ENCODE measurements at regions not wholly inside any gene's neighbourhood (a gene's known extent, or its start where the extent isn't known, plus 50 kb on each side); places are given as distances from the start of the nearest gene placed in this dataset.

DNA sequence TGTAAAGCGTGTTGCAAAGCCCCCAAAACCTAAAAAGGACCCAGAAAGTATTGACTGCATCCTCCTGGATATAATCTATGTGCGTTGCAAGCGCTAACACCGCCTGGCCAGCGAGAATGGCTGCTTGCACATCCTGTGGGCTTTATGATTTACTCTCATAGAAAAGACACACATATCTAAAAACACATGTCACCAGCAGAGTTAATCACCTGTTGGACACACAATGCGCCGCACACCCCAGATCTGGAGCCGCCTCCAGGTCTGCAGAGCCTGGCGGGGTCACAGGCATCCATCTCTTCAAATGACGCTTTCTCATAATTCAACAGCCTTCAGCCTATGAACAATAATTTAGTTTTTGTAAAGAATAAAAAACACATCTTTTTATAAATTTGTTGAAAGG is 186.5 kb downstream of the RTP5 start:
- no peak overlapping the region for H3K27ac ChIP-seq
- no peak for DNase-seq
- H3K4me3 ChIP-seq (ENCODE audit: low read depth, low read length): no peak overlapping the region
- no peaks in the 10 kb centered on the region for H3K36me3 ChIP-seq (replicated peaks)
- in situ Hi-C loops (cut with HindIII; ENCODE audit: low pct_ligation_motif_present, low sequenced_read_pairs): no loop called here
- TF ChIP-seq, protein P1, sequence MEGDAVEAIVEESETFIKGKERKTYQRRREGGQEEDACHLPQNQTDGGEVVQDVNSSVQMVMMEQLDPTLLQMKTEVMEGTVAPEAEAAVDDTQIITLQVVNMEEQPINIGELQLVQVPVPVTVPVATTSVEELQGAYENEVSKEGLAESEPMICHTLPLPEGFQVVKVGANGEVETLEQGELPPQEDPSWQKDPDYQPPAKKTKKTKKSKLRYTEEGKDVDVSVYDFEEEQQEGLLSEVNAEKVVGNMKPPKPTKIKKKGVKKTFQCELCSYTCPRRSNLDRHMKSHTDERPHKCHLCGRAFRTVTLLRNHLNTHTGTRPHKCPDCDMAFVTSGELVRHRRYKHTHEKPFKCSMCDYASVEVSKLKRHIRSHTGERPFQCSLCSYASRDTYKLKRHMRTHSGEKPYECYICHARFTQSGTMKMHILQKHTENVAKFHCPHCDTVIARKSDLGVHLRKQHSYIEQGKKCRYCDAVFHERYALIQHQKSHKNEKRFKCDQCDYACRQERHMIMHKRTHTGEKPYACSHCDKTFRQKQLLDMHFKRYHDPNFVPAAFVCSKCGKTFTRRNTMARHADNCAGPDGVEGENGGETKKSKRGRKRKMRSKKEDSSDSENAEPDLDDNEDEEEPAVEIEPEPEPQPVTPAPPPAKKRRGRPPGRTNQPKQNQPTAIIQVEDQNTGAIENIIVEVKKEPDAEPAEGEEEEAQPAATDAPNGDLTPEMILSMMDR (IDR thresholded peaks at IDR 0.05; ENCODE audit: low read depth, low read length, missing control alignments): no peak
- H3K27me3 ChIP-seq (replicated peaks): peaks cover 2% of the 10 kb centered on the region

DNA sequence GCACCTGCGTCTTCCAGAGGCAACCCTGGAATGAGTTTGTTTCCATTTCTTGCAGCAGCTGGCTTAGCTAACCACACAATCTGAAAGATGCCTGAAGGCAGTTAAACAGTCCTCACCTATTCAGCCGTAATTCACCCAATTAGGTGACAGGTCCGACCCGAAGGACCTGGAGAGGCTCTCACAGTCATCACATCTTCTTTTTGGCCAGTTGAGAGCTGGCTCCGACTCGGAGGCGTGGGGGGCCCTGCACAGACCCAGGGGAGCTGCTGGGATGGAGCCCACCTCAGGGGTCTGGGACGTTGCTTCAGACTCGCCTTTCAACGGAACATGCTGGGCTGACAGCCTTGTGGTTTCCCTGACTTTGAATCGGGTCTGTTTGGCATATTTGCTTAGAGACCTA is 187.3 kb downstream of the RTP5 start:
- DNase-seq: no peak
- in situ Hi-C loops (cut with HindIII; ENCODE audit: low pct_ligation_motif_present, low sequenced_read_pairs): no loop called here
- Histone ChIP-seq H3K27me3 (replicated peaks) (peaks cover 2% of the 10 kb centered on the region), H3K36me3 (replicated peaks) (no peaks in the 10 kb centered on the region), H3K4me3 (ENCODE audit: low read depth, low read length) (no peak overlapping the region), H3K27ac (no peak overlapping the region)
- TF ChIP-seq, protein P1 (IDR thresholded peaks at IDR 0.05; ENCODE audit: low read depth, low read length, missing control alignments): no peak

DNA sequence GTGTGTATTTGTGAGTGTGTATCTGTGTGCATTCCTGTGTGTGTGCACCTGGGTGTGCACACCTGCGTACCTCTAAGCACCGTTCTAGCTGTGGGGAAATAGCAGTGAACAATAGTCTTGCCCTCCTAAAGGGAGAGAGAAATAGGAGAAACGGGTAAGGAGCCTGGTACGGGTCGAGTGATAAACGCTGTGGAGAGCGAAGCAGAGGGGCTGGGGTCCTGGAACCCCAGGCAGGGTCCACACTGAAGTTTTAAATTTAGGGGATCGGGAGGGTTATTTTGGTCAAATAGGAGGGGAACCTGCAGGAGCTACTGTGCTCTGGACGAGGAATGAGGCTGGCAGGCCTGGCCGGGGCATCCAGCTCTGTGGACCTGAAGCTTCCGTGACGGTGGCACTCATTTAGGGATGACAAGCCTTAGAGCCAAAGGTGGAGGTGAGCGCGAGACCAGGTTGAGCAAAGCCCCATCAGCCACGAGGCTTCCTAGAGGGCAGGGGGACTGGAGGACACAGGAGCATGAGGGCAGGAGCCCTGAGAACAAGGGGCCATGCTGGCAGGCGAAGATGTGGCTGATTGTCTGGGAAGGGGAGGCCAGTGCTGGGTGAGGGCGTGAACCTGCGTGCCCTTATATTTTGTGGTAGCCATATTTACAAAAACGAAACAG is 188.0 kb downstream of the RTP5 start:
- no peaks in the 10 kb centered on the region for H3K36me3 ChIP-seq (replicated peaks)
- no peak for DNase-seq
- no peak overlapping the region for H3K27ac ChIP-seq

DNA sequence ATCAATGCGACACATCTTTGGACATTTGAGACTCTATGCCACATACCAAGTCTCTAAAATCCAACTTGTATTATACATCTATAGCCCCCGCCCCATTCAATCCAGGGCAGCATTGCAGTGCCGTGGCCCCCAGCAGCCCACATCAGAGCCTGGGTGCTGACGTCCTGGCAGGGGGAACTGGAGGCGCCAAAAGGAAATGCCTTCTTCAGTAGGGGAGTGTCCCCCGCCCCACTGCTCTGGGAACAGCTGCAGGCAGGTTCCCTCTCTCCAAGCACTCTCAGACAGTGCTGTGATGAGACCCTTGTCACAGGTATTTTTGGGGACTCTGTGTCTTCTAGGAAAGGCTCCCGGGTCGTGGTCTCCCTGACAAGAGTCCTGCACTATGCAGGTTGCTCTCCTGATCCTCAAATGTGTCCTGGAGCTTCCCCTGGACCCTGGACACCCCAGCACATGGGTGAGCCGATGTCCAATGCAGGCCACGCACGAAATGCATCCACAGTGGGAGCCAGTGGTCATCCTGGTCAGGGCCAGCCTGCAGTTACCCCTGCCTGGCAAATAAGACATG is 188.7 kb downstream of the RTP5 start:
- no peak overlapping the region for H3K4me3 ChIP-seq (ENCODE audit: low read depth, low read length)
- no peaks in the 10 kb centered on the region for H3K36me3 ChIP-seq (replicated peaks)
- H3K27ac ChIP-seq: no peak overlapping the region
- in situ Hi-C loops (cut with HindIII; ENCODE audit: low pct_ligation_motif_present, low sequenced_read_pairs): no loop called here
- peaks cover 2% of the 10 kb centered on the region for H3K27me3 ChIP-seq (replicated peaks)
- no peak for DNase-seq
- TF ChIP-seq, protein P1 (IDR thresholded peaks at IDR 0.05; ENCODE audit: low read depth, low read length, missing control alignments): no peak

More for the DNA sequence above, 188.0 kb downstream of the RTP5 start:
- TF ChIP-seq, protein P1 (IDR thresholded peaks at IDR 0.05; ENCODE audit: low read depth, low read length, missing control alignments): no peak
- in situ Hi-C loops (cut with HindIII; ENCODE audit: low pct_ligation_motif_present, low sequenced_read_pairs): no loop called here
- Histone ChIP-seq H3K4me3 (ENCODE audit: low read depth, low read length) (no peak overlapping the region), H3K27me3 (replicated peaks) (peaks cover 2% of the 10 kb centered on the region)

DNA sequence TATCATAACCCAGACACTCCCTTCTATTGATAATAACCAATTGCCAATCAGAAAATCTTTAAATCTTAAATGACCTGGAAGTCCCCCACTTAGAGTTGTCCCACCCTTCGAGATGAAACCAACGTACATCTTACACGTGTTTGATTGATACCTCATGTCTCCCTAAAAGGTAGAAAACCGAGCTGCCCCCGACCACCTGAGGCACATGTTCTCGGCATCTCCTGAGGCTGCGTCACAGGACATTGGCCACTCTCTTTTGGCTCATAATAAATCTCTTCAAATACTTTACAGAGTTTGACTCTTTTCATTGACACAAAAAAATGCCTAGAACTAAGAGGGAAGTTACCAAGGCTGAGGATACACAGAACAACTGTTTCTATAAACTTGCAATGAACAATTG is 190.0 kb downstream of the RTP5 start:
- peaks cover 2% of the 10 kb centered on the region for H3K27me3 ChIP-seq (replicated peaks)
- DNase-seq: no peak
- H3K36me3 ChIP-seq (replicated peaks): no peaks in the 10 kb centered on the region
- no peak overlapping the region for H3K27ac ChIP-seq
- no peak overlapping the region for H3K4me3 ChIP-seq (ENCODE audit: low read depth, low read length)
- in situ Hi-C loops (cut with HindIII; ENCODE audit: low pct_ligation_motif_present, low sequenced_read_pairs): no loop called here
- TF ChIP-seq, protein P1 (IDR thresholded peaks at IDR 0.05; ENCODE audit: low read depth, low read length, missing control alignments): no peak
